ENCODE measurements at regions not wholly inside any gene's neighbourhood (a gene's known extent, or its start where the extent isn't known, plus 50 kb on each side); places are given as distances from the start of the nearest gene placed in this dataset.

DNA sequence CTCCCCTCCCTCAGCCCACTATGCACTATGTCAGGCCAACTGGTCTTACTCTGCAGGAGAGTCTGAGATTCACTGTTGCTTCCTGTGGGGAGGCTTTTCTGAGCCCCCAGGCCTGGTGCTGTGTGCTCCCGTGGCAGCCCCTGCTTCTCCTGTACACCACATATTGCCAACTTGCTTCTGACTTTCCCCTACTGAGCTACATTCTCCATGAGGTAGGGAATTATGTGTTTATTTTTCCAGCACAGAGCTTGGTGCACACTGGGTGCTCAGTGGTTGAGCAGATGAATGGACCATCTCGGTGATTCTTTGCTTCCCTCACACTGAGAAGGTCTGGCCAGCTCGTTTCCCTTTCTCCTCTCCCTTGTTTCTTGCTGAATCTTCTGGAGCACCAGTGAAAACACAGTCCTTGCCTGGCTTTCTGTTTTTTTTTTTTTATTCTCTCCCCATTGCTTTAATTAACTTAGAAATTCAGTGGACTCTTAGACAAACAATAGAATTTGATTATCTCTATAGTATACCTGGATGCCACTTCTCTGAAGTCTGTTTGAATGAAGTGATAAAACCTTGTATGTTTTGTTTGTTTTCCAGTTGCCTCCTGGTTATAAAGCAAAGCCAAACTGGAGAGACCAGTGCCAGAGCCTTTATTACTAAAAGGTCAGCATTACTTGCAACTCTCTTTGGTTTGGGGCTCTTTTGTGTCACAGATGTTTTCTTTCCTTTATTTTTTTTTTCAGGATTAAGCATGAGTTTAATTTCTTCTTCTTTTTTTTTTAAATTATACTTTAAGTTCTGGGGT lies 50.3 kb upstream of the CNIH3 start:
- H3K27me3 ChIP-seq (ENCODE audit: insufficient read depth) = no peaks in the 10 kb centered on the region
- no peaks in the 10 kb centered on the region; the same call in 2 of the 3 replicates for H3K4me1 Mint-ChIP-seq
- H3K9me3 Mint-ChIP-seq = peaks cover 9% of the 10 kb centered on the region
- H3K4me2 ChIP-seq = no peak overlapping the region
- ATAC-seq (no peak), DNase-seq (ENCODE audit: low spot score) (no peak)
- H3K4me3 Mint-ChIP-seq = no peak overlapping the region
- H3K27ac ChIP-seq (ENCODE audit: low read depth) = no peak overlapping the region
- no peaks in the 10 kb centered on the region for H4K20me1 ChIP-seq (replicated peaks; ENCODE audit: insufficient read depth)
- H3K9me2 ChIP-seq (ENCODE audit: insufficient read depth) = peaks cover 12% of the 10 kb centered on the region
- H3K27me3 Mint-ChIP-seq (ENCODE audit: insufficient read depth, low read depth, poor library complexity) = peaks cover 4% of the 10 kb centered on the region
- H3F3A ChIP-seq (replicated peaks; ENCODE audit: low read depth) = no peaks in the 10 kb centered on the region
- no peaks in the 10 kb centered on the region; the same call in 1 of the 2 replicates for H3K36me3 ChIP-seq (ENCODE audit: insufficient read depth)
- H3K4me1 ChIP-seq (ENCODE audit: insufficient read depth) = no peaks in the 10 kb centered on the region
- TF ChIP-seq NANOG (IDR thresholded peaks at IDR 0.05; ENCODE audit: borderline replicate concordance) (no peak), CREB1 (CRISPR knock-in tag; IDR thresholded peaks at IDR 0.05; ENCODE audit: low read depth) (no peak), ZNF331 (CRISPR knock-in tag; IDR thresholded peaks at IDR 0.05; ENCODE audit: low read depth) (no peak), EZH2phosphoT487 (IDR thresholded peaks at IDR 0.05; ENCODE audit: unreplicated experiment) (no peak), JUNB (IDR thresholded peaks at IDR 0.05; ENCODE audit: unreplicated experiment) (no peak), ZNF114 (CRISPR knock-in tag; IDR thresholded peaks at IDR 0.05) (no peak), POLR2AphosphoS5 (IDR thresholded peaks at IDR 0.05; ENCODE audit: low read depth) (no peak), STAT1 (IDR thresholded peaks at IDR 0.05; ENCODE audit: unreplicated experiment) (no peak)
- TF ChIP-seq, protein P1, sequence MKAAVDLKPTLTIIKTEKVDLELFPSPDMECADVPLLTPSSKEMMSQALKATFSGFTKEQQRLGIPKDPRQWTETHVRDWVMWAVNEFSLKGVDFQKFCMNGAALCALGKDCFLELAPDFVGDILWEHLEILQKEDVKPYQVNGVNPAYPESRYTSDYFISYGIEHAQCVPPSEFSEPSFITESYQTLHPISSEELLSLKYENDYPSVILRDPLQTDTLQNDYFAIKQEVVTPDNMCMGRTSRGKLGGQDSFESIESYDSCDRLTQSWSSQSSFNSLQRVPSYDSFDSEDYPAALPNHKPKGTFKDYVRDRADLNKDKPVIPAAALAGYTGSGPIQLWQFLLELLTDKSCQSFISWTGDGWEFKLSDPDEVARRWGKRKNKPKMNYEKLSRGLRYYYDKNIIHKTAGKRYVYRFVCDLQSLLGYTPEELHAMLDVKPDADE (IDR thresholded peaks at IDR 0.05) = no peak
- TF ChIP-seq, protein P2, sequence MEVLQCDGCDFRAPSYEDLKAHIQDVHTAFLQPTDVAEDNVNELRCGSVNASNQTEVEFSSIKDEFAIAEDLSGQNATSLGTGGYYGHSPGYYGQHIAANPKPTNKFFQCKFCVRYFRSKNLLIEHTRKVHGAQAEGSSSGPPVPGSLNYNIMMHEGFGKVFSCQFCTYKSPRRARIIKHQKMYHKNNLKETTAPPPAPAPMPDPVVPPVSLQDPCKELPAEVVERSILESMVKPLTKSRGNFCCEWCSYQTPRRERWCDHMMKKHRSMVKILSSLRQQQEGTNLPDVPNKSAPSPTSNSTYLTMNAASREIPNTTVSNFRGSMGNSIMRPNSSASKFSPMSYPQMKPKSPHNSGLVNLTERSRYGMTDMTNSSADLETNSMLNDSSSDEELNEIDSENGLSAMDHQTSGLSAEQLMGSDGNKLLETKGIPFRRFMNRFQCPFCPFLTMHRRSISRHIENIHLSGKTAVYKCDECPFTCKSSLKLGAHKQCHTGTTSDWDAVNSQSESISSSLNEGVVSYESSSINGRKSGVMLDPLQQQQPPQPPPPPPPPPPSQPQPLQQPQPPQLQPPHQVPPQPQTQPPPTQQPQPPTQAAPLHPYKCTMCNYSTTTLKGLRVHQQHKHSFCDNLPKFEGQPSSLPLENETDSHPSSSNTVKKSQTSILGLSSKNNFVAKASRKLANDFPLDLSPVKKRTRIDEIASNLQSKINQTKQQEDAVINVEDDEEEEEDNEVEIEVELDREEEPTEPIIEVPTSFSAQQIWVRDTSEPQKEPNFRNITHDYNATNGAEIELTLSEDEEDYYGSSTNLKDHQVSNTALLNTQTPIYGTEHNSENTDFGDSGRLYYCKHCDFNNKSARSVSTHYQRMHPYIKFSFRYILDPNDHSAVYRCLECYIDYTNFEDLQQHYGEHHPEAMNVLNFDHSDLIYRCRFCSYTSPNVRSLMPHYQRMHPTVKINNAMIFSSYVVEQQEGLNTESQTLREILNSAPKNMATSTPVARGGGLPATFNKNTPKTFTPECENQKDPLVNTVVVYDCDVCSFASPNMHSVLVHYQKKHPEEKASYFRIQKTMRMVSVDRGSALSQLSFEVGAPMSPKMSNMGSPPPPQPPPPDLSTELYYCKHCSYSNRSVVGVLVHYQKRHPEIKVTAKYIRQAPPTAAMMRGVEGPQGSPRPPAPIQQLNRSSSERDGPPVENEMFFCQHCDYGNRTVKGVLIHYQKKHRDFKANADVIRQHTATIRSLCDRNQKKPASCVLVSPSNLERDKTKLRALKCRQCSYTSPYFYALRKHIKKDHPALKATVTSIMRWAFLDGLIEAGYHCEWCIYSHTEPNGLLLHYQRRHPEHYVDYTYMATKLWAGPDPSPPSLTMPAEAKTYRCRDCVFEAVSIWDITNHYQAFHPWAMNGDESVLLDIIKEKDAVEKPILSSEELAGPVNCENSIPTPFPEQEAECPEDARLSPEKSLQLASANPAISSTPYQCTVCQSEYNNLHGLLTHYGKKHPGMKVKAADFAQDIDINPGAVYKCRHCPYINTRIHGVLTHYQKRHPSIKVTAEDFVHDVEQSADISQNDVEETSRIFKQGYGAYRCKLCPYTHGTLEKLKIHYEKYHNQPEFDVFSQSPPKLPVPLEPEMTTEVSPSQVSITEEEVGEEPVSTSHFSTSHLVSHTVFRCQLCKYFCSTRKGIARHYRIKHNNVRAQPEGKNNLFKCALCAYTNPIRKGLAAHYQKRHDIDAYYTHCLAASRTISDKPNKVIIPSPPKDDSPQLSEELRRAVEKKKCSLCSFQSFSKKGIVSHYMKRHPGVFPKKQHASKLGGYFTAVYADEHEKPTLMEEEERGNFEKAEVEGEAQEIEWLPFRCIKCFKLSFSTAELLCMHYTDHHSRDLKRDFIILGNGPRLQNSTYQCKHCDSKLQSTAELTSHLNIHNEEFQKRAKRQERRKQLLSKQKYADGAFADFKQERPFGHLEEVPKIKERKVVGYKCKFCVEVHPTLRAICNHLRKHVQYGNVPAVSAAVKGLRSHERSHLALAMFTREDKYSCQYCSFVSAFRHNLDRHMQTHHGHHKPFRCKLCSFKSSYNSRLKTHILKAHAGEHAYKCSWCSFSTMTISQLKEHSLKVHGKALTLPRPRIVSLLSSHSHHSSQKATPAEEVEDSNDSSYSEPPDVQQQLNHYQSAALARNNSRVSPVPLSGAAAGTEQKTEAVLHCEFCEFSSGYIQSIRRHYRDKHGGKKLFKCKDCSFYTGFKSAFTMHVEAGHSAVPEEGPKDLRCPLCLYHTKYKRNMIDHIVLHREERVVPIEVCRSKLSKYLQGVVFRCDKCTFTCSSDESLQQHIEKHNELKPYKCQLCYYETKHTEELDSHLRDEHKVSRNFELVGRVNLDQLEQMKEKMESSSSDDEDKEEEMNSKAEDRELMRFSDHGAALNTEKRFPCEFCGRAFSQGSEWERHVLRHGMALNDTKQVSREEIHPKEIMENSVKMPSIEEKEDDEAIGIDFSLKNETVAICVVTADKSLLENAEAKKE (CRISPR knock-in tag; IDR thresholded peaks at IDR 0.05) = no peak
- H3K79me2 ChIP-seq (replicated peaks; ENCODE audit: insufficient read depth) = no peaks in the 10 kb centered on the region
- no peak overlapping the region for H3K4me3 ChIP-seq
- H3K27ac Mint-ChIP-seq = no peak overlapping the region
- no peak overlapping the region; the same call in 1 of the 2 replicates for H2AFZ ChIP-seq
- H3K36me3 Mint-ChIP-seq (ENCODE audit: low read depth) = peaks cover 8% of the 10 kb centered on the region
